ENCODE measurements at regions not wholly inside any gene's neighbourhood (a gene's known extent, or its start where the extent isn't known, plus 50 kb on each side); places are given as distances from the start of the nearest gene placed in this dataset.

DNA sequence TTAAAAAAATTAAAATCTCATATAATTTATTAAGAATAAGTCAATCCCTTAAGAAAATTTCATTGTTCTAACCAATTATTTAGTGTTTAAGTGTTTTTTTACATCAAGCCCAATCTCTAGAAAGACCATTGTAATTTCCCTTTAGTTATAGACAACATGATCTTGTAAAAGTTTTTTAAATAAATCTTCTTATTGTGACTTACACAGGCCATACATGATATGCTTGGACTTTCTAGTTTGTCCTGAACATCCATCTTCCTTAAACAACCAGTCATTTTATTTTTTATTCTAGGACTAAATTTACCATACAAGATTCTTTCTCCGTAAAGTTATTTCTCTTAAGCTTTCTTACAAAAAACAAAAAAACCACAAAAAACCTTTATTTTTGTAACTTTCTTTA lies 126.5 kb upstream of the MAST4 start:
- TF ChIP-seq GATA3 (IDR thresholded peaks at IDR 0.05; ENCODE audit: low read depth, low read length) (no peak), GATA2 (IDR thresholded peaks at IDR 0.05; ENCODE audit: low read depth, low read length) (no peak)
